ENCODE measurements at regions not wholly inside any gene's neighbourhood (a gene's known extent, or its start where the extent isn't known, plus 50 kb on each side); places are given as distances from the start of the nearest gene placed in this dataset.

DNA sequence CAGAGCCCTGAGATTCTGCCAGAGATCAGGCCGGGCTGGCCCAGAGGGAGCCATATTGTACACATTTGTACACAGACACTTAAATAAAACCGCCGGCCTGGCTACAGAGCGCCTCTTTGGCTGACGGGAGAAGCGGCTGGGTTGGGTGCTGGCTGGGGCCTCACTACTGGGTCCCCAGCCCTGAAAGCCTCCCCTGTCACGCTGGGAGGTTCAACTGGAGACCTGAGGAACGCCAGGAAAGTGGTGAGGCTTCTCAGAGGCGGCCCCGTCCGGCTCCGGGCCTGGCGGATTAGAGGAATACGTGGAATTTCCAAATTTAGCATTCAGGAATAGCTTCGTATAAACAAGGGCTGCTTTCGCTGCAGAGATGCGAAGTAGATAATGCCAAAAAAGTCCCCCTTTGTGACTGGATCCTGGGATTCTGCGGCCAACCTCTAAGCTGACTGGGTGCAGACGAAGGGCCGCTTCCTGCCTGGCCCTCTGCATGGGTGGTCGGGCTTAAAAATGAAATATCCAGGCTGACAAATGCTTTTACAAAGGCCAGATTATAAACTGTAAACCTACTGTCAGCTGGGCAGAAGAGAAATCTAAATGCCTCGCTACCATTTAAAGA lies 252.4 kb downstream of the IRF8 start:
- TF ChIP-seq, protein P1, sequence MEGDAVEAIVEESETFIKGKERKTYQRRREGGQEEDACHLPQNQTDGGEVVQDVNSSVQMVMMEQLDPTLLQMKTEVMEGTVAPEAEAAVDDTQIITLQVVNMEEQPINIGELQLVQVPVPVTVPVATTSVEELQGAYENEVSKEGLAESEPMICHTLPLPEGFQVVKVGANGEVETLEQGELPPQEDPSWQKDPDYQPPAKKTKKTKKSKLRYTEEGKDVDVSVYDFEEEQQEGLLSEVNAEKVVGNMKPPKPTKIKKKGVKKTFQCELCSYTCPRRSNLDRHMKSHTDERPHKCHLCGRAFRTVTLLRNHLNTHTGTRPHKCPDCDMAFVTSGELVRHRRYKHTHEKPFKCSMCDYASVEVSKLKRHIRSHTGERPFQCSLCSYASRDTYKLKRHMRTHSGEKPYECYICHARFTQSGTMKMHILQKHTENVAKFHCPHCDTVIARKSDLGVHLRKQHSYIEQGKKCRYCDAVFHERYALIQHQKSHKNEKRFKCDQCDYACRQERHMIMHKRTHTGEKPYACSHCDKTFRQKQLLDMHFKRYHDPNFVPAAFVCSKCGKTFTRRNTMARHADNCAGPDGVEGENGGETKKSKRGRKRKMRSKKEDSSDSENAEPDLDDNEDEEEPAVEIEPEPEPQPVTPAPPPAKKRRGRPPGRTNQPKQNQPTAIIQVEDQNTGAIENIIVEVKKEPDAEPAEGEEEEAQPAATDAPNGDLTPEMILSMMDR (IDR thresholded peaks at IDR 0.05): no peak

DNA sequence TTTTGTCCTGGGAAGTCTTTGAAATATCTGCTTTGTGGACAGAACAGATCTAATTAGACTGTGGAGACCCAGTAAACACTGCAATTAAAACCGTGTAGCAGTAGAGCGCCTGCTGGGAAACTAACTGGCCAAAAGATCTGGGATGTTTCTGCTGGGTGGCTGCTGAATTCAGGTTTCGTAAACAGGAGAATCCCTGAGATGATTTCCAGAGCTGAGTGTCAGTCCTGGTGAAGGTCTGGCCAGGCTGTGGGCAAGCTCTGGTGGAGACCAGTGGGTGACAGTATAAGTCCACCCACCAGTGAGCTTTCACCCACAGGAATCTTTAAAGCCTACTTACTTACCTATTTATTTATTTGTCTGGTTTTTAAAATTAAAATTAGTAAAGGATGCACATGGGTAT lies 257.2 kb downstream of the IRF8 start:
- Histone ChIP-seq H2AFZ (ENCODE audit: insufficient read depth, low read depth, low read length, poor library complexity, severe bottlenecking) (no peak overlapping the region), H3K79me2 (ENCODE audit: insufficient read depth, low read length) (no peaks in the 10 kb centered on the region), H3K36me3 (replicated peaks in 1 of 2; ENCODE audit: control insufficient read depth in 1 of 2, insufficient read depth in 2 of 2, low read length in 2 of 2) (no peaks in the 10 kb centered on the region), H3K9ac (ENCODE audit: insufficient read depth, low read length, poor library complexity, severe bottlenecking) (no peak overlapping the region), H3K4me1 (ENCODE audit: control insufficient read depth in 1 of 2, insufficient read depth in 2 of 2, low read length in 2 of 2) (no peaks in the 10 kb centered on the region), H3K4me2 (replicated peaks; ENCODE audit: extremely low read depth, low read length, poor library complexity, severe bottlenecking) (no peak overlapping the region), H4K20me1 (ENCODE audit: insufficient read depth, low read length) (no peaks in the 10 kb centered on the region), H3K27ac (ENCODE audit: low read depth in 1 of 2, low read length in 2 of 2) (no peak overlapping the region), H3K9me3 (replicated peaks in 1 of 2; ENCODE audit: control insufficient read depth in 1 of 2, insufficient read depth in 1 of 2, low read length in 2 of 2) (peaks cover 0 to 7% of the 10 kb centered on the region in 2 donors), H3K27me3 (ENCODE audit: control insufficient read depth in 2 of 2, insufficient read depth in 2 of 2, low read length in 2 of 2) (no peaks in the 10 kb centered on the region), H3K4me3 (replicated peaks in 1 of 3; ENCODE audit: low read depth in 2 of 3, low read length in 3 of 3) (no peak overlapping the region)
- Mint-ChIP-seq H3K36me3 (no peaks in the 10 kb centered on the region), H3K27me3 (ENCODE audit: low read depth in 3 of 3) (peaks cover 15 to 24% (median 17%) of the 10 kb centered on the region in 3 donors), H3K9me3 (peaks cover 5 to 17% (median 6%) of the 10 kb centered on the region in 7 donors), H3K4me3 (no peak overlapping the region), H3K27ac (no peak overlapping the region), H3K4me1 (no peaks in the 10 kb centered on the region)
- WGBS (ENCODE audit: insufficient coverage): 0% methylated on average over 1 of the region's 3 CpGs
- DNase-seq: no peak
- TF ChIP-seq, protein P1 (IDR thresholded peaks at IDR 0.05): no peak
- intact Hi-C loops (cut with micrococcal nuclease): no loop called here

More for the DNA sequence above, 252.4 kb downstream of the IRF8 start:
- Histone ChIP-seq H2AFZ (ENCODE audit: insufficient read depth, low read depth, low read length, poor library complexity, severe bottlenecking) (no peak overlapping the region), H3K9me3 (replicated peaks in 1 of 2; ENCODE audit: control insufficient read depth in 1 of 2, insufficient read depth in 1 of 2, low read length in 2 of 2) (no peaks in the 10 kb centered on the region), H3K9ac (ENCODE audit: insufficient read depth, low read length, poor library complexity, severe bottlenecking) (no peak overlapping the region), H3K4me2 (replicated peaks; ENCODE audit: extremely low read depth, low read length, poor library complexity, severe bottlenecking) (no peak overlapping the region), H4K20me1 (ENCODE audit: insufficient read depth, low read length) (no peaks in the 10 kb centered on the region), H3K27me3 (ENCODE audit: control insufficient read depth in 2 of 2, insufficient read depth in 2 of 2, low read length in 2 of 2) (no peaks in the 10 kb centered on the region), H3K27ac (ENCODE audit: low read depth in 1 of 2, low read length in 2 of 2) (no peak overlapping the region), H3K79me2 (ENCODE audit: insufficient read depth, low read length) (no peaks in the 10 kb centered on the region), H3K4me1 (ENCODE audit: control insufficient read depth in 1 of 2, insufficient read depth in 2 of 2, low read length in 2 of 2) (no peaks in the 10 kb centered on the region), H3K36me3 (replicated peaks in 1 of 2; ENCODE audit: control insufficient read depth in 1 of 2, insufficient read depth in 2 of 2, low read length in 2 of 2) (no peaks in the 10 kb centered on the region), H3K4me3 (replicated peaks in 1 of 3; ENCODE audit: low read depth in 2 of 3, low read length in 3 of 3) (no peak overlapping the region)
- peaks cover 0 to 3% (median 1%) of the 10 kb centered on the region in 7 donors for H3K9me3 Mint-ChIP-seq
- no peaks in the 10 kb centered on the region for H3K36me3 Mint-ChIP-seq
- intact Hi-C loops (cut with micrococcal nuclease): no loop called here
- H3K27me3 Mint-ChIP-seq (ENCODE audit: low read depth in 3 of 3): peaks cover 9 to 26% (median 15%) of the 10 kb centered on the region in 3 donors
- no peak overlapping the region for H3K27ac Mint-ChIP-seq
- H3K4me3 Mint-ChIP-seq: no peak overlapping the region
- 93% methylated on average over 16 of the region's 22 CpGs for WGBS (ENCODE audit: insufficient coverage)
- no peak for DNase-seq
- no peaks in the 10 kb centered on the region for H3K4me1 Mint-ChIP-seq
